GM23338 (cell line): ENCODE measurements at regions not wholly inside any gene's neighbourhood (a gene's known extent, or its start where the extent isn't known, plus 50 kb on each side); places are given as distances from the start of the nearest gene placed in this dataset.

Experiments
- ATAC-seq: fragments of 200-7000 bp; cut with Tn5 transposase; 3 replicates; pipeline ENCODE4 v1.9.1; 2020
- DNase-seq: peaks from one replicate; pipeline ENCODE4 v3.0.0-alpha.2; 2015; ENCODE audit warnings: low spot score
- H2AFZ ChIP-seq: fragments of 200-600 bp; sonication (generic); 2 replicates; pipeline ENCODE4 v1.8.0; 2016; ENCODE audit warnings: antibody characterized with exemption, mild to moderate bottlenecking, moderate library complexity
- H3F3A ChIP-seq: fragments of 200-600 bp; sonication (generic); replicated peaks from 2 replicates; pipeline ENCODE4 v1.8.0; 2017; ENCODE audit warnings: antibody characterized with exemption, mixed run types, low read depth
- H3K27ac ChIP-seq: fragments of 200-600 bp; sonication (generic); 2 replicates; pipeline ENCODE4 v1.6.1; 2016; ENCODE audit warnings: low read depth
- H3K27me3 ChIP-seq: fragments of 200-600 bp; sonication (generic); 2 replicates; pipeline ENCODE4 v1.8.0; 2016; ENCODE audit warnings: mild to moderate bottlenecking, mixed run types, moderate library complexity; ENCODE audit not compliant: insufficient read depth
- H3K36me3 ChIP-seq: fragments of 200-600 bp; sonication (generic); 2 replicates; pipeline ENCODE4 v1.8.0; 2016; ENCODE audit warnings: mild to moderate bottlenecking; ENCODE audit not compliant: insufficient read depth
- H3K4me1 ChIP-seq: fragments of 200-600 bp; sonication (generic); 2 replicates; pipeline ENCODE4 v1.8.0; 2016; ENCODE audit warnings: mild to moderate bottlenecking, moderate library complexity; ENCODE audit not compliant: insufficient read depth
- H3K4me2 ChIP-seq: fragments of 200-600 bp; sonication (generic); 2 replicates; pipeline ENCODE4 v1.7.1; 2017; ENCODE audit warnings: mixed run types
- H3K4me3 ChIP-seq: fragments of 200-600 bp; sonication (generic); 2 replicates; pipeline ENCODE4 v1.6.1; 2016; ENCODE audit warnings: mixed run types
- H3K79me2 ChIP-seq: fragments of 200-600 bp; sonication (generic); replicated peaks from 2 replicates; pipeline ENCODE4 v1.8.0; 2017; ENCODE audit warnings: mild to moderate bottlenecking; ENCODE audit not compliant: insufficient read depth
- H3K9me2 ChIP-seq: fragments of 200-600 bp; sonication (generic); 2 replicates; pipeline ENCODE4 v1.8.0; 2017; ENCODE audit not compliant: insufficient read depth
- H4K20me1 ChIP-seq: fragments of 200-600 bp; sonication (generic); replicated peaks from 2 replicates; pipeline ENCODE4 v1.8.0; 2017; ENCODE audit warnings: mild to moderate bottlenecking; ENCODE audit not compliant: insufficient read depth
- H3K27ac Mint-ChIP-seq: 2 replicates; pipeline ENCODE4 v1.8.0; 2020; ENCODE audit warnings: inconsistent platforms, mild to moderate bottlenecking, moderate library complexity, mixed read lengths
- H3K27me3 Mint-ChIP-seq: 3 replicates; pipeline ENCODE4 v1.8.0; 2022; ENCODE audit warnings: low read depth, mild to moderate bottlenecking, moderate library complexity, mixed read lengths, inconsistent platforms; ENCODE audit not compliant: insufficient read depth, poor library complexity
- H3K36me3 Mint-ChIP-seq: 3 replicates; pipeline ENCODE4 v1.8.0; 2021; ENCODE audit warnings: low read depth, mild to moderate bottlenecking, inconsistent platforms, moderate library complexity, mixed read lengths
- H3K4me1 Mint-ChIP-seq: 3 replicates; pipeline ENCODE4 v1.8.0; 2020; ENCODE audit warnings: mild to moderate bottlenecking, inconsistent platforms, mixed read lengths
- H3K4me3 Mint-ChIP-seq: 3 replicates; pipeline ENCODE4 v1.8.0; 2021; ENCODE audit warnings: moderate library complexity, mild to moderate bottlenecking, inconsistent platforms, mixed read lengths
- H3K9me3 Mint-ChIP-seq: 3 replicates; pipeline ENCODE4 v1.8.0; 2020; ENCODE audit warnings: moderate library complexity, mild to moderate bottlenecking, inconsistent platforms, mixed read lengths
- EZH2 ChIP-seq: fragments of 200-600 bp; sonication (generic); IDR thresholded peaks from one replicate; pipeline ENCODE4 v1.8.0; 2017; ENCODE audit warnings: antibody characterized with exemption, mild to moderate bottlenecking, low read depth; ENCODE audit not compliant: unreplicated experiment
- EZH2phosphoT487 ChIP-seq: fragments of 200-600 bp; sonication (generic); IDR thresholded peaks from one replicate; pipeline ENCODE4 v1.8.1; 2018; ENCODE audit warnings: antibody characterized with exemption; ENCODE audit not compliant: unreplicated experiment
- JUNB ChIP-seq: IDR thresholded peaks from one replicate; pipeline ENCODE4 v1.6.1; 2016; ENCODE audit warnings: antibody characterized with exemption; ENCODE audit not compliant: unreplicated experiment
- POLR2AphosphoS5 ChIP-seq: IDR thresholded peaks from 2 replicates; pipeline ENCODE4 v1.6.1; 2016; ENCODE audit warnings: antibody characterized with exemption, low read depth
- STAT1 ChIP-seq: IDR thresholded peaks from one replicate; pipeline ENCODE4 v1.6.1; 2016; ENCODE audit warnings: antibody characterized with exemption; ENCODE audit not compliant: unreplicated experiment
- ZNF114 ChIP-seq: fragments of 250-450 bp; sonication (Bioruptor Pico); IDR thresholded peaks from 2 replicates; pipeline ENCODE4 v1.5.0; 2020; ENCODE audit warnings: mild to moderate bottlenecking, moderate library complexity
- ZNF331 ChIP-seq: fragments of 250-450 bp; sonication (Bioruptor Pico); IDR thresholded peaks from 2 replicates; pipeline ENCODE4 v1.5.0; 2020; ENCODE audit warnings: low read depth, mild to moderate bottlenecking, moderate library complexity
- ZNF462 ChIP-seq: fragments of 250-450 bp; sonication (Bioruptor Pico); IDR thresholded peaks from 2 replicates; pipeline ENCODE4 v1.5.0; 2020; ENCODE audit warnings: mild to moderate bottlenecking, moderate library complexity

DNA sequence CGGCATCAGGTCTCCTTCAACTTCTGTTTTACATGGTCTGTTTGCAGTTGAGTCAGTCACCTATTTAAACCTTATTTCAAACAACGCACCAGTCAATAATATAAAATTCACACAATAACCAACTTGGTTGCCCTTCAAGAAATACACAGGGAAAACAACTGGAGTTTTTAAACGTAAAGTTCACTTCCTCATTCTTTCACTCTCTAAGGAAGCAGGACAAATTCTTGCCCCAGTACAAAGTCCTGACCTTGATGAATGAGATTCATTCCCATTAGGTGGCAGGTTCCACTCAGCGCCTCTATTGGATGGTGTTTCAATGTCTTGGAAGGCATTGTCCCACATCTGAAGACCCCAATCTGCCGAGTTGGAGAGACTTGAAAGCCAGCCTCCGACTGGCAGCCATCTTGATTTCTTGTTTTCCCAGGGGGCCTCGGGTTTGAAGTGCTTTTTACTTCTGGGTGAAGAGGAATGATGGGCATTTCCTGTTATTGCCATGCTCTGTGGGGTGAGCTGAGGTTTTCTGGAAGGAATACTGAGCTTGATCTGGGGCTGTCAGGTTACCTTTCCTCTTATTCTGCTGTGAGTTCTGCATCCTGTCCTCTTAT, 105.0 kb downstream of the ACER2 start (continued):
- TF ChIP-seq ZNF462 (no peak), STAT1 (no peak), EZH2 (no peak), EZH2phosphoT487 (no peak)

GRCh38 chr9:19512103-19512832, 103.5 kb downstream of the ACER2 start:
- no peaks in the 10 kb centered on the region for H3F3A ChIP-seq
- H2AFZ ChIP-seq: no peak overlapping the region
- H3K4me1 ChIP-seq: peaks cover 3% of the 10 kb centered on the region; the same call in 1 of the 2 replicates
- no peaks in the 10 kb centered on the region for H3K36me3 ChIP-seq
- Mint-ChIP-seq H3K4me1 (peaks cover 3% of the 10 kb centered on the region; the same call in 1 of the 3 replicates), H3K27ac (no peak overlapping the region), H3K27me3 (peaks cover 4% of the 10 kb centered on the region), H3K9me3 (no peaks in the 10 kb centered on the region), H3K4me3 (no peak overlapping the region), H3K36me3 (no peaks in the 10 kb centered on the region)
- DNase-seq (no peak), ATAC-seq (no peak)
- no peak overlapping the region for H3K4me2 ChIP-seq
- H3K9me2 ChIP-seq: no peaks in the 10 kb centered on the region
- no peaks in the 10 kb centered on the region for H3K79me2 ChIP-seq
- H3K4me3 ChIP-seq: no peak overlapping the region
- no peaks in the 10 kb centered on the region for H3K27me3 ChIP-seq
- H4K20me1 ChIP-seq: no peaks in the 10 kb centered on the region
- no peak overlapping the region for H3K27ac ChIP-seq
- TF ChIP-seq ZNF331 (CRISPR knock-in tag) (no peak), ZNF462 (no peak), JUNB (no peak), POLR2AphosphoS5 (no peak), EZH2phosphoT487 (no peak), EZH2 (no peak), ZNF114 (CRISPR knock-in tag) (no peak)
